NT2/D1 (cell line): ENCODE measurements at regions not wholly inside any gene's neighbourhood (a gene's known extent, or its start where the extent isn't known, plus 50 kb on each side); places are given as distances from the start of the nearest gene placed in this dataset.

ENCODE experiments used
- DNase-seq: peaks from one replicate; pipeline ENCODE4 v3.0.0-alpha.2; 2011; ENCODE audit warnings: low read depth, low spot score
- H3K27me3 ChIP-seq: 2 replicates; pipeline ENCODE4 v1.6.0; 2011; ENCODE audit warnings: mild to moderate bottlenecking; ENCODE audit not compliant: insufficient read length, insufficient read depth
- H3K36me3 ChIP-seq: 2 replicates; pipeline ENCODE4 v1.6.1; 2011; ENCODE audit warnings: mild to moderate bottlenecking, low read length, mixed read lengths; ENCODE audit not compliant: insufficient read depth, insufficient read length
- H3K4me1 ChIP-seq: 2 replicates; pipeline ENCODE4 v1.5.1; 2011; ENCODE audit not compliant: insufficient read depth, insufficient read length
- H3K4me3 ChIP-seq: 2 replicates; pipeline ENCODE4 v1.5.1; 2011; ENCODE audit warnings: low read depth; ENCODE audit not compliant: insufficient read length
- H3K9ac ChIP-seq: 2 replicates; pipeline ENCODE4 v1.6.0; 2011; ENCODE audit warnings: low read depth; ENCODE audit not compliant: insufficient read length
- H3K9me3 ChIP-seq: 2 replicates; pipeline ENCODE4 v1.5.1; 2011; ENCODE audit warnings: mild to moderate bottlenecking, low read length; ENCODE audit not compliant: insufficient read depth
- SUZ12 ChIP-seq: IDR thresholded peaks from 2 replicates; pipeline ENCODE4 v1.6.1; 2011; ENCODE audit not compliant: insufficient read length, insufficient read depth; ENCODE audit errors: extremely low read depth
- YY1 ChIP-seq: IDR thresholded peaks from 2 replicates; pipeline ENCODE4 v1.6.1; 2011; ENCODE audit not compliant: insufficient read length, insufficient read depth
- ZNF274 ChIP-seq: IDR thresholded peaks from 2 replicates; pipeline ENCODE4 v1.6.1; 2011; ENCODE audit warnings: mild to moderate bottlenecking, low read depth, low read length

DNA sequence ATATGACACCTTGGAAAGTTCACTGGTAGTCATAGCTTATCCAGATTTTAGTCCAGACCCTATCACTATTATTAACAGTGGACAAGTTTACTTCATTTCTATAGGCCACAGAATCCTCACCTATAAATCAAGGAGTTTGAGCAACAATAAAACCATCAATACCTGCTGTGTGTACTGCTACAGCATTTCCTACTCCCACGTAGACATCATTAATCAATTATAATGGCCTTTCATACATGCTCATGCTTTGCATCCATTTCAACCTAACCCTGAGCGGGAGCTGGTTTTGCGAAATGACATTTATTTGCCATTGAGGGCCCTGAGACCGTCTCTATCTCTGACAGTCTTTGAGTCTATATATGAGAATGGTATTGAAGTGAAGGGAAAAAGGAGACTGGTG, 312.3 kb downstream of the FAT3 start:
- no peak overlapping the region for H3K9ac ChIP-seq
- H3K36me3 ChIP-seq = no peaks in the 10 kb centered on the region
- no peaks in the 10 kb centered on the region for H3K9me3 ChIP-seq
- H3K4me3 ChIP-seq = no peak overlapping the region
- no peak for DNase-seq
- no peak for TF ChIP-seq SUZ12
- no peak for TF ChIP-seq YY1
- no peak for TF ChIP-seq ZNF274
- no peaks in the 10 kb centered on the region for H3K27me3 ChIP-seq
- H3K4me1 ChIP-seq = no peaks in the 10 kb centered on the region

DNA sequence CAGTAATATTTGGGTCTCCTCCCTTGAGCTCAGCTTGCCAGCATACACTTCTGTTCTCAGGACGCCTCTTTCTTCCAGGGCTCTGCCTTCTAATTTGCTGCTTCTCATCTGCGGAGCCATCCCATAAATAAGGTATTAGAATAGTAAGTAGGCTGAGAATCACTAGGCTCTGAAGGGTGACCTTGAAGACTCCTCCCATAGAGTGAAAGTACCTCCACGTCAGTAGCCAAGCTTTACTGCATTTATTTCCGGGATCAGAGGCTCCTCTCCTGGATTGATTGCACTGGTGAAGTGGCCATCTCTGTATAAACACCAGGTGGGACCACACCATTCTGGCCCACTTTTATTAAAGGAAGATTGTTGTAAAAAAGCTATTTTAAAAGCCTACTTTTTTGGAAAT, 315.5 kb downstream of the FAT3 start:
- Histone ChIP-seq H3K27me3 (no peaks in the 10 kb centered on the region), H3K4me3 (no peak overlapping the region), H3K4me1 (no peaks in the 10 kb centered on the region), H3K9ac (no peak overlapping the region), H3K36me3 (no peaks in the 10 kb centered on the region), H3K9me3 (no peaks in the 10 kb centered on the region)
- TF ChIP-seq SUZ12 = no peak
- TF ChIP-seq ZNF274 = no peak
- no peak for TF ChIP-seq YY1
- no peak for DNase-seq

GRCh38 chr11:92545906-92546471, 321.4 kb downstream of the FAT3 start:
- TF ChIP-seq YY1 (no peak), SUZ12 (no peak), ZNF274 (no peak)
- no peaks in the 10 kb centered on the region for H3K9me3 ChIP-seq
- no peak overlapping the region for H3K9ac ChIP-seq
- H3K27me3 ChIP-seq = no peaks in the 10 kb centered on the region
- H3K4me3 ChIP-seq = no peak overlapping the region
- H3K36me3 ChIP-seq = no peaks in the 10 kb centered on the region
- DNase-seq = no peak
- no peaks in the 10 kb centered on the region for H3K4me1 ChIP-seq

DNA sequence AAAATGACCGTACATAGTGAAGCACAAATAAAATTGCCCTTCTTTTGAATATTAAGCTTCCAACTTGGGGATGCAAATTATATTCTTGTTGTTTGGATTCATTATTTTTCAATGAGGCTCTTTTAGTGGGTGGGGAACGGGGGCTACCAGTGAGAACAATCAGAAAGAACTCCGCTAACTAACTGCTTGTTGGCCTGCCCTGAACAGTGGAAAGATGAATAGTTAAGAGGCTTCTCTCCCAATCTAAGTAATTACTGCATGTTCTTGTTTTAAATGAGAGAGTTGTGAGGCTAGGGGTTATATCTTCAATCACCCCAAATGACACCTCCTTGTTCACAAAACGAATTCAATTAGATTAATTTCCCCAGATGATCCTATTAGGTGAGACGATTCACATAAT, 322.0 kb downstream of the FAT3 start:
- no peak overlapping the region for H3K4me3 ChIP-seq
- no peaks in the 10 kb centered on the region for H3K36me3 ChIP-seq
- H3K9ac ChIP-seq = no peak overlapping the region
- no peaks in the 10 kb centered on the region for H3K9me3 ChIP-seq
- DNase-seq = no peak
- H3K27me3 ChIP-seq = no peaks in the 10 kb centered on the region
- no peak for TF ChIP-seq ZNF274
- no peak for TF ChIP-seq SUZ12
- TF ChIP-seq YY1 = no peak
- H3K4me1 ChIP-seq = no peaks in the 10 kb centered on the region

DNA sequence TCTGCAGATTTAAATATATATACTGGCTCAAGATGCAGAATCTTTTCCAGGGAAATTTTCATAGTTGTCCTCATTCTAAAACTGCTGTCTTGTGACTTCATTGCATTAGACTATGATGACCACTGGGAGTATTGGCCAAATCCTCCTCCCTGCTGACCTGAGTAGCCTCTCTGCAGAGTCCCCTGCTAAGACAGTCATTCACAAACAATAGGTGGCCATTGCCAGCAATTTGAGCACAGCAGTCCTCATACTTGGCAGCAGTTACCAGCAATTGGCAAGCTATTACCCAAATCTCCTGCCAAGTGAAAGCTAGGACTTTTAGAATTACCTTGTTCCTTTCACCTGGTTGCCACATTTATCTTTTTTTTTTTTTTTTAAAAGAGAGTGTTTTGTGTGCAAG, 325.8 kb downstream of the FAT3 start:
- peak; percentile 58 for DNase-seq
- H3K4me3 ChIP-seq = no peak overlapping the region

GRCh38 chr11:92550871-92551270, 326.3 kb downstream of the FAT3 start:
- Histone ChIP-seq H3K9me3 (no peaks in the 10 kb centered on the region), H3K36me3 (no peaks in the 10 kb centered on the region), H3K27me3 (no peaks in the 10 kb centered on the region), H3K4me3 (no peak overlapping the region), H3K9ac (no peak overlapping the region), H3K4me1 (no peaks in the 10 kb centered on the region)
- no peak for DNase-seq
- TF ChIP-seq ZNF274 (no peak), SUZ12 (no peak), YY1 (no peak)

More for the DNA sequence above, 325.8 kb downstream of the FAT3 start:
- Histone ChIP-seq H3K9me3 (no peaks in the 10 kb centered on the region), H3K4me1 (no peaks in the 10 kb centered on the region), H3K9ac (no peak overlapping the region), H3K36me3 (no peaks in the 10 kb centered on the region), H3K27me3 (no peaks in the 10 kb centered on the region)
- TF ChIP-seq SUZ12 (no peak), YY1 (no peak), ZNF274 (no peak)

DNA sequence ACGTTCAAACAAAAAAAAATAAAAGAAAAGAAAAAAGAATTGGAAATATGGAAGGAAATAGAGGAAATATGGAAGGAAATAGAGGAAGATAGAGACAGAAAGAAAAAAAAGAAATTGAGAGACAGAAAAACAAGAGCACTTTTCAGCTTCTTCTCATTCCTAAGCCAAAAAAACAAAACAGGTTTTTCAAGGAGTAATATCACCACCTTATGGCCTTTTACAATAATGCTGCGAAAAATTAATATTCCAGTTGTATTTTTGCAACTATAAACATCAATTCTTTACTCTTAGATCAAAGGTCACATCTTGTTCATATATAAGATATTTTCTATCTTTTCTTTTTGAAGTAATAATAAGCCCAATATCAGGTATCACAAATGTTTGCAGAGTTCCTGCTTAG, 328.3 kb downstream of the FAT3 start:
- no peak for DNase-seq
- H3K4me1 ChIP-seq = no peaks in the 10 kb centered on the region
- no peak for TF ChIP-seq SUZ12
- TF ChIP-seq YY1 = no peak
- TF ChIP-seq ZNF274 = no peak

DNA sequence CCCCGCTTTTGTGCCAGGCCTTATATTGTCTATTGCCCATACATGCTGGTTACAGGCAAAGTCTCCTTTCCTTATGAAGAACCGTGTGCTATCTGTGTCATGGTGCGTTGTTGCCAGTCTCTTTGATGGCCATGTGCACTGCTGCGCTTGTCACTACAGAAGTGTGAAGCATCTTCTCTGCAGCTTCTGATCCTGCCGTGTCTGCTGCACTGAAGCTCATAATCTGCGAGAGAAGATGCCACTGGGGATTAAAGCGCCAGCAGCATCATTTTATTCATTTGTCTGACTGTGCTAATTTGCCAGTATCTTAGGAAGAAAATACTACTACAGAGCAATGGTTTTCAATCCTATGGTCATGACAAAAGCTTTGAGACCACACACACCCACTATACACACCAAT, 330.1 kb downstream of the FAT3 start:
- H3K9me3 ChIP-seq = no peaks in the 10 kb centered on the region
- TF ChIP-seq SUZ12 (no peak), ZNF274 (no peak), YY1 (no peak)
- no peak overlapping the region for H3K4me3 ChIP-seq
- H3K4me1 ChIP-seq = no peaks in the 10 kb centered on the region
- no peaks in the 10 kb centered on the region for H3K27me3 ChIP-seq
- no peak overlapping the region for H3K9ac ChIP-seq
- DNase-seq = no peak
- no peaks in the 10 kb centered on the region for H3K36me3 ChIP-seq

More for the DNA sequence above, 328.3 kb downstream of the FAT3 start:
- H3K9ac ChIP-seq = no peak overlapping the region
- H3K27me3 ChIP-seq = no peaks in the 10 kb centered on the region
- no peaks in the 10 kb centered on the region for H3K36me3 ChIP-seq
- no peaks in the 10 kb centered on the region for H3K9me3 ChIP-seq
- H3K4me3 ChIP-seq = no peak overlapping the region
